ENCODE measurements at regions not wholly inside any gene's neighbourhood (a gene's known extent, or its start where the extent isn't known, plus 50 kb on each side); places are given as distances from the start of the nearest gene placed in this dataset.
"Not testable (repeated sequence)": the region's sequence is repeated elsewhere in the genome, so short reads cannot be mapped to it uniquely, and the experiment has no call there.

DNA sequence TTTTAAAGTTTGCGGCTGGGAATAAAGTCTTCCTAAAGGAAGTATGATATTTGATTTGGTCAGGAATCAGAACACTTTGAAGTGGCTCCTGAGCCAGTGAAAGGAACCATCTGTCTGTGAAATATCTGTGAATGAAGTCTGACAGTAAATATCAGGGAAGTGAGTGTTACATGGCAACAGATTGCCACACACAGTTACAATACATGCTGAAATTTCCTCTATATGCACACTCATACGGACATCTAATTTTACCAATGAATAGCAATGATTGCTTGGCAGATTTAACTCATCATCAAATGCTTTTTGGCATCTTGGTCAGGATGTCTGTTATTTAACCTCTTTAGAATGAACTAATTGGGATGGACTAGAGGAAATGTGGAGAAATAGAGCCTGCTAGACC, 1023.8 kb downstream of the FAT4 start:
- DNase-seq (ENCODE audit: low spot score) = no peak

DNA sequence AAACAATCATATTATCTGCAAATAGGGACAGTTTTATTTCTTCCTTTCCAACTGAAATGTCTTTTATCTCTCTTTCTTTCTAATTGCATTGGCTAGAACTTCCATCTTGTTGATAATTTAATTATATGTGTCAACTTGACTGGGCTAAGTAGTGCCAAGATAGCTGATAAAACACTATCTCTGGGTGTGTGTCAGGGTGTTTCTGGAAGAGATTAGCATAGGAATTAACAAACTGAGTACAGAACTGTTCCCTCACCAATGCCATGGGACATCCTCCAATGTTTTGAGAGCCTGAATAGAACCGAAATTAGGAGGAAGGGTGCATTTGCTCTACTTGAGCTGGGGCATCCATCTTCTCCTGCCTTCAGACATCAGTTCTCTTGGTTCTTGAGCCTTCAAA, 1027.2 kb downstream of the FAT4 start:
- no peak for DNase-seq (ENCODE audit: low spot score)

DNA sequence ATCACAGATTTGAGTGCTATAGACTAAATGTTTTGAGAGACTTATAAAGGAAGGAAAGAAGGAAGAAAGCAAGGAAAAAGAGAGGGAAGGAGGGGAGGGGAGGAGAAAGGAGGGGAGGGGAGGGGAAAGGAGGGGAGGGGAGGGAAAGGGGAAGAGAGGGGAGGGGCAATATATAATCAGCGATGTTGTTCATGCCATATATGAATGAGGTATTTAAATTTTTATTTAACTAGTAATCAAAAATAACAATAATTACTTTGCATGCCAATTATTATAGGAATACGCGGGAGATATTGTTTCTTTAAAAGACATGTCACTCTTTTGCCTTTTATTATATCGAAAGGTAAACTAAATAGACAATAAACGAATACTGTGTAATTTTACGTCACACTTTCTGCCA, 1029.7 kb downstream of the FAT4 start:
- no peak for DNase-seq (ENCODE audit: low spot score)

DNA sequence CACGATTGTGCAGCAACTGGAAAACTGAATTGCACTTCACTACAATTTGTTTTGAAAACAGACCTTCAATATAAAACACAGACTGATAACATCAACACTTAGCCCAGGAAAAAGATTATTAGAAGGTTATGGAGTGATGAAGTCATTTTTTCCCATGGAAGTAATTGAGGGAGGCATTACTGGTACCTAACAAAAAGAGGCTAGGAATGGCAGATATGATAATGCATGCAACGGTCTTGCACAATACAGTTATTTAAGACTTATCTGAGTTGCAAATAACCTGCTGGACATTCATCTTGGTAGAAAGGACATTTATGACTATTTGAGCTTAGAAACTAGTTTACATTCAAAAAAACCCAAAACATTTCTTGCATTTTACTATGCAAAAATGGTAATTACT, 1031.9 kb downstream of the FAT4 start:
- DNase-seq (ENCODE audit: low spot score) = no peak

DNA sequence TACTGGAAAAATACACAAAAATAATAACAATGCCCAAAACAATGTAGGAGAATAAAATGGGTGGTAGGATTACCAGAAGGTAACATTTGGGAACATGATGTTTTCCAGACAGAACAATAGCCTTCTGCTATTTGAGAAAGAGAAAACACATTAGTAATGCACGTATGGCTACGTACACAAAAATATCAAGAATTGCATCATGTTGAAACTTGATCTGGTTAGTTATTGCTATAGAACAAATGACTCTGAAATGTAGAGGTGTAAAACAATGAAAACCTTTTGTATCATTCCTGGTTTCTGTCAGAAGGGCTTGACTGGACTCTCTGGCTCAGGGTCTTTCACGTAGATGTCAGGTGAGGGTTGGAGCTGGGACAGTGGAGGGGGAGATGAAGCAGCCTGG, 1040.0 kb downstream of the FAT4 start:
- DNase-seq (ENCODE audit: low spot score) = no peak

DNA sequence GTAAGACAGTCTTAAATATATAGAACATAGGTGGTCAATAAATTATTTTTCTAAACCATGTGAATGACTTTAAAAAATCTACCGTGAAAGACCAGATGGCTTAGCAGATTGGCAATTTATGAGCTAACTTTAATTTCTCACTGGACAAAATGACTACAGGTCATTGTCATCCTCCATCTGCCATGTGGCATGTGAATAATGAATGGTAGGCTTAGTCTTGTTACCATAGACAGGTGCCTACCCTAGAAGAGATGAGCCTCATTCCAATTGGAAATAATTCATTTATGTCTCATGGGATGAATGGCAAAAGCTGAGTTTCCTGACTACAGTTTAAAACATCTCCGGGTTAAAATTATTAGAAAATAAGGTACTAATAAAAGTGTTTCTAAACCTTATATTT, 1043.3 kb downstream of the FAT4 start:
- no peak for DNase-seq (ENCODE audit: low spot score)

DNA sequence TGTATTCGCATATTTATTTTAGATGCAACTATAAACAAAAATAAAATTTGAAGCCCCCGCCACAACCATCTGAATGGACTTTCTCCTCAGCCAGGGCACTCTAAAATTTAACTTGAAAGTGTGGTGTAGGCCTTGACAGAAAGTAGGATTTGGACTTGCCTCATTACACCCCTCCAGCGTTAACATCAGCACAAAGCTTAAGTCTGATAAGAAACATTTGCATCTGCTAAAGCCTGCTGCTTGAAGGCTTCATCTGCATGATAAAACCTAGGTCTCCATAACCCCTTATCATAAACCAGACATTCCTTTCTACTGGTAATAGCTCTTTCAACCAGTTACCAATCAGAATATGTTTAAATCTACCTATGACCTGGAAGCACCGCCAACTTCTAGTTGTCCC, 1046.5 kb downstream of the FAT4 start:
- no peak for DNase-seq (ENCODE audit: low spot score)

DNA sequence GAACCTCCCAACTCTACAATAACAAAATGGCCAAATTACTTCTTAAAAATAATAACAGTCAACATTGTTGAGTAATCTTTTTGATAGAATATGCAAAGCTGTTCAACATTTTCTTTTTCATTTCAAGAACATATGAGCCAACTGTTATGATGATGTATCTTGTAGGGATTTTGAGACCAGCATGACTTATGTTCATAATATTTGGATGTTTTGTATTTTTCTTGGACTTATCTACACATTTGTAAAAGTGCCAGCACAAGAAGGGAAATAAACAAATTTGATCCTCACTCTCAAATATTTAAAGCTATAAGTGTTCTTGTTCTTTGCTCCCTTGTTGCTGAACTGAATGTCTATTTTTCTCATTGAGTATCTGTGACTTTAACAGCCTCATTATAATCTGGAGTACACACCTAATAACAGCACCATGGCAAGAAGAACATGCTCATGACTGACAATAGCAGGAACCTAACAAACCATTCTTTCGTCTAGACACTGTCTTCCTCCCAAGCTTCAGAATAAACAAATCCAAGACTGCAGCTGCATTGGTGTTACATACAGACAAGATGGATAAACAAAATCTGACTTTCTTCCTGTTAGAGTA, 1049.7 kb downstream of the FAT4 start:
- DNase-seq (ENCODE audit: low spot score) = no peak

DNA sequence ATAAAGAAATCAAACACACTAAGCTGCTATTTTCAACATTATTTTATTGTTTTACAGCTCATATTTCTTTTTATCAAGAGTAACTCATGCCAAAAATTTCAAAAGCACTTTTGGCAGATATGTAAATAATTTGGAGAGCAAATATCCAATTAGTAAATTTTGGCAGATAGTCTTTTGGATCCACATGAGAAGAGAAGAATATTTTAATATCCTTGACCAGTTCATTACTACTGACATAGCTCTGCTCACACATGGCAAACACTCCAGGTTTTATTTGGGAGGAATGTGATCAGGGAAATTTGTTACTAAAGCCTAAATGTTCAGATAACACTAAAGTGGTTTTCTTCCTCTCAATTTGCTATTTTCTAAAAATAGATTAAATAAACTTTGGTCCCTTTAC, 1054.3 kb downstream of the FAT4 start:
- DNase-seq (ENCODE audit: low spot score) = no peak

DNA sequence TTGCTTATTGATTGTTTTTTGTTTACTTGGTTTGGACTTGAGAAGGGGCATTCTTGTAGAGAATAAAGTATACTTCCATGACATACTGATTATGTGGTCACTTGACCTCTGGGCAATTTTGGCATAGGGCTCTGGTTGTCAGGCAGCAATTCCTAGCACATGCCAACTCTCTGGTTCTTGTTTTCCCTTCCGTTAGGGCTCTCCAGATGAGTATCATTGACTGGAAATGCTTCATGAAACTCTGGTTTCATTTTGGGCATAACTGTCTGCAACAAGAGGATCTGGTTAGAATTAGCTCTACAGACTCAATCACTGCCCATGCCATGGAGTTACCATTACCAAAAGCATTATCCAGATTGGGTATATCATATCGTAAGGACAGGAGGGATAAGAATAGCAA, 1057.9 kb downstream of the FAT4 start:
- DNase-seq (ENCODE audit: low spot score) = no peak

DNA sequence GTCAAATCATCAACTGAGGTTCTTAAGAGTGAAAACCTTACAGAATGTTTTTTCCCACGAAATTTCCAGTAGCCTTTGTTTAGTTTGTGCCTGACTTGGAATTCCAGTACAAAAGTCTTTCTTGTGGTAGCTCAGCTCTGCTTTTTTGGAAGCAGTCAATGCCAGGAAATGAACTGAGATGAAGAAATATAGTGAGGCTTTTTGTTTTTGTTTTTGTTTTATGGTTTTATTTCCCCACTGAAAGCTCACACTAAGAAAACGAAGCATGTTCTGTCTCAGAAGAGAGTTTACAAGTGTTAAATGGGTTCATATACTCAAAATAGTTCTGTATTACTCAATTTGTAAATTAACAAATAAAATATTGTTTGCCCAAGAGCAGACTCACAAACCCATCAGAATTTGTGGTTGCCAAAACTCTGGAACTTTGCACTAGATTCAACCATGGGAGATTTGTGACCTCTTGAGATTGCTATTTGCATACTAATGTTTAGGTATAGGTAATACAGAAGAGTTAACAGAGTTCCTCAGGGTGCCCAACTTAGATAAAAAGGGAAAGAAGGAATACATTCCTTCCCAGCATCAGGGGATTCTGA, 1060.8 kb downstream of the FAT4 start:
- no peak for DNase-seq (ENCODE audit: low spot score)

DNA sequence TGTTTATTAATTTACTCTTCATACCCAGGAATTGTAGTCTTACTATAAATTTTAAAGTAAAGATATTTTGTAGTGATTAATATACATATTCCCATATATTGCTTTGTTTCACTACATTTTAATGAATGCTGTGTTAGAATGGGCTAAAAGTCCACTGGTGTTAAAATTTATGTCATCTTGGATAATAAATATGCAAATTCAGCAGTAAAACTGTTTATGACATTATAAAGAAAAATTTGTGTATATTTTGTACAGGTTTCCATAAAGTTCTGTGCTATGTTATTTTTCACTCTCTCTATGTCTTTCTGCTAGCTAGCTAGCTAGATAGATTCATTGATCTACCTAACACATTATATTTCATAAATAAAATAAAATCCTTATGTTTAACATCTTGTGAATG, 1071.2 kb downstream of the FAT4 start:
- DNase-seq (ENCODE audit: low spot score) = no peak

DNA sequence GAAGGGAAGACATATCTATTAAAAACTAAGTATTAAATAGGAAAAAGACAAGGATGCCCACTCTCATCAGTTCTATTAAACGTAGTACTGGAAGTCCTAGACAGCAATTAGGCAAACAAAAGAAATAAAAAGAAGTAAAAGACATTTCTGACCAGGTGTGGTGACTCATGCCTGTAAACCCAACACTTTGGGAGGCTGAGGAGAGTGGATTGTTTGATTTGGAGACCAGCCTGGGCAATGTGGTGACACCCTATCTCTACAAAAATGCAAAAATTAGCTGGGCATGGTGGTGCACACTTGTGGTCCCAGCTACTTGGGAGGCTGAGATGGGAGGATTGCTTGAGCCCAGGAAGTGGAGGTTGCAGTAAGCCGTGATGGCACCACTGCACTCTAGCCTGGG, 1071.8 kb downstream of the FAT4 start:
- no peak for DNase-seq (ENCODE audit: low spot score)

DNA sequence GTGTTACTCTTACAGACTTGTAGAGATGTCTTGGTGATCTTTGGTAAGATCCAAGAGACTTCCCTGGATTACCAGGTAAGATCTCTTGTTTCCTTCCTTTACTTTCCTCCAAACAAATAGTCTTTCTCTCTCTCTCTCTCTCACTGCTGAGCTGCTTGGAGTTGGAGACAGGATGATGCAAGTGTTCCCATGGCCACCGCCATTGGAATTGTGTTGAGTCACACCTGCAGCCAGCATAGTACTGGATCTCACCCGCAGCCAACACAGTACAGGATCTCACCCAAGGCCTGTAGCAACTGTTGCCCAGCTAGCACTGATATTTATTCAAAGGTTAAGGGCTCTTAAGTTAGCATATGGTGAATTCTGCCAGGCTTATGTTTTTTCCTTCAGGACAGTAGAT, 1080.9 kb downstream of the FAT4 start:
- no peak for DNase-seq (ENCODE audit: low spot score)

DNA sequence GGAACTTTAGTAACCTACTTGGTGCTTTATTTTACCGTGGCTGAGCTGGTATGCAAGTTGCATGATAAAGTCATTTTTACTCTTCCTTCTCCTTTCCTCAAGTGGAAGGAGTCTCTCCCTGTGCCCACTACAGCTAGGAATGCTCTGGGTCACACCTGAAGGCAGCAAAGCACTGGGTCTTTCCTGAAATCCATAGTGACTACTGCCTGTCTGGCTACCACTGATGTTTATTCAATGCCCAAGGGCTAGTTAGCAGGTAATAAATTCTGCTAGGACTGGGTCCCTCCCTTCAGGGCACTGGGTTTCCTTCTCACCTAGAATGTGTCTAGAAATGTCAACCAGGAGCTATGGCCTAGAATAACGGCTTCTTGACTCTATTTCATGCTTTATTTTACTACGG, 1081.4 kb downstream of the FAT4 start:
- DNase-seq (ENCODE audit: low spot score) = no peak

DNA sequence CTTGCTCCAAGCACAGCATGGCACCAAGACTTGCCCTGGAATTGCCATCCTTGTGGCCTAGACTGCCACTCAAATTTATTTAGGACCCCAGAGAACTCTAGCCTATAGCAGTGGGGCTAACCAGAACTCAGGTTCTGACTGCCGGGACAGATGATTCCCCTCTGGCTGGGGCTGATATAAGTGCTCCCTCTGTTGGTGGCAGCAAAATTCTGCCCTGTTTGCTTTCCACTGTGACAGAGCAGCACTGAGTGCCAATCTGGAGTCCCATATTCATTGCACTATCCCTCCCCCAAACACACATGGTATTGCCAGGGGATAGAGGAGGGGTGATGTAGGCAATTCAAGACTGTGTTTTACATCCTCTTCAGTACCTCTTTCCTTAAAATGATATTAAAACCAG, 1081.9 kb downstream of the FAT4 start:
- no peak for DNase-seq (ENCODE audit: low spot score)

DNA sequence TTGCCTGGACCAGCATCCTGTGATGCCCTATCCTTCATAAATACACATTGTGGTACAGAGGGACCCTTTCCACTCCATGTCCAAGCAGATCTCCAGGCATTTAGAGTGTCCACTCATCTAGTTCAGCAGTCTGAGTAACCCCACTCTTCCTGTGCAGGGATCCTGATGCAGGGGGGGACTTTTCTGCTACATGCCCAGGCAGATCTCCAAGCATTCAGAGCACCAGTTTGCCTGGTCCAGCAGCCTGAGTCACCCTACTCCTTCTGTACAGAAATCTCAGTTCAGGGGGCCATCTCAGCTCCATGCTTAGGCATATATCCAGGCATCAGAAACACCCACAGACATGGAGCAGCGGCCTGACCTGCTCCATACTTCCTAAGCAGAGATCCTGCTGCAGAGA, 1089.8 kb downstream of the FAT4 start:
- DNase-seq (ENCODE audit: low spot score) = no peak

DNA sequence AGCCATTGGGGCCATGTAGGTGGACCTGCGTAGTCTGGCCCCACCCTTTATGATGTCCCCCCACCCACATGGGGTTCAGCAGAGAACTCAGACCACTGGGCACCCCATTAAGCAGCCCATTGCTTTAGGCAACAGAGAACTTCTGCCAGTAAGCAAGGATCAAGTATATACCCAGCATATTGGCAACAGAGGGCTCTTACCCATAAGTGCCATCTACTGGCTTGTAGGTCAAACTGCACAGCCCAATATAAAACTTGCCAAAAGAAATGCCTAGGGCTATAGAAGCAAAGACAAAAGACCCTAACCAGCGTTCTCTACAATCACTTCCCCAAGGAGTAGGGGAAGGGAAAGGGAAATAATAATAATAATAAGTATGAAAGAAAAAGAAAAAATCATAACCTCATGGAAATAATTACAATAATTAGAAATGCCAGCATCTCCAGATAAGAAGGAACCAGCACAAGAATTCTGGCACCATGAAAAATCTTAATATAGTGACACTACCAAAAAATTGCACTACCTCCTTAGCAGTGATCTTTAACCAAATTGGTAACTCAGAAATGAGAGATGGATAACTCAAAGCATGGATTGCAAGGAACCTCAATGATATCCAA, 1090.7 kb downstream of the FAT4 start:
- DNase-seq (ENCODE audit: low spot score) = no peak

DNA sequence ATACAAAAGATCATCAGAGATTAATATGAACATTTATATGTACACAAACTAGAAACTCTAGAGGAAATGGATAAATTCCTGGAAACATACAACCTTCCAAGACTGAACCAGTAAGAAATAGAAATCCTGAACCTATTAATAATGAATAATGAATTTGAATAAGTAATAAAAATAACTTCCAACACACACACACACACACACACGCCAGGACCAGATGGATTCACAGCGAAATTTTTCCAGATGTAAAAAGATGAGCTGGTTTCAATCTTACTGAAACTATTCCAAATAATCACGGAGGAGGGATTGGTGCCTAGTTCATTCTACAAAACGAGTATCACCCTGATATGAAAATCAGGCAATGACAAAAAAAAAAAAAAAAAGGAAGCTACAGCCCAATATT, 1095.0 kb downstream of the FAT4 start:
- DNase-seq (ENCODE audit: low spot score) = no peak

DNA sequence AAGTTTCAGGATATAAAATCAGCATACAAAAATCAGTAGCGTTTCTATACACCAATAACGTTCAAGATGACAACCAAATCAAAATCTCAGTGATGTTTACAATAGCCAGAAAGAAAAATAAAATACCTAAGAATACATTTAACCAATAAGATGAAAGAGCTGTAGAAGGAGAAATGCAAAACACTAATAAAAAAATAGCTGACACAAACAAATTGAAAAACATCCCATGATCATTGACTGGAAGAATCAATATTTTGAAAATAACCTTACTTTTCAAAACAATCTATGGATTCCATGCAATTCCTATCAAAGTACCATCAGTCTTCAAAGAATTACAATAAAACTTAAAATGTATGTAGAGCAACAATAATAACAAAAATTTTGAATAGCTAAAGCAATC, 1096.3 kb downstream of the FAT4 start:
- DNase-seq (ENCODE audit: low spot score) = no peak

DNA sequence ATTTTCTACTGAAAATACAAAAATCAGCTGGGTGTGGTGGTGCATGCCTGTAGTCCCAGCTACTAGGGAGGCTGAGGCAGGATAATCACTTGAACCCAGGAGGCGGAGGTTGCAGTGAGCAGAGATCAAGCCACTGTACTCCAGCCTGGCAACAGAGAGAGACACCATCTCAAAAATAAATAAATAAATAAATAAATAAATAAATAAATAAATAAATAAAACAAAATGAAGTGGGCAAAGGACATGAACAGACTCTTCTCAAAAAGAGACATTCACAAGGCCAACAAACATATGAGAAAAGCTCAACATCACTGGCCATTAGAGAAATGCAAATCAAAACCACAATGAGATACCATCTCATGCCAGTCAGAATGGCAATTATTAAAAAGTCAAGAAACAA, 1097.6 kb downstream of the FAT4 start:
- DNase-seq (ENCODE audit: low spot score) = not testable (repeated sequence)

DNA sequence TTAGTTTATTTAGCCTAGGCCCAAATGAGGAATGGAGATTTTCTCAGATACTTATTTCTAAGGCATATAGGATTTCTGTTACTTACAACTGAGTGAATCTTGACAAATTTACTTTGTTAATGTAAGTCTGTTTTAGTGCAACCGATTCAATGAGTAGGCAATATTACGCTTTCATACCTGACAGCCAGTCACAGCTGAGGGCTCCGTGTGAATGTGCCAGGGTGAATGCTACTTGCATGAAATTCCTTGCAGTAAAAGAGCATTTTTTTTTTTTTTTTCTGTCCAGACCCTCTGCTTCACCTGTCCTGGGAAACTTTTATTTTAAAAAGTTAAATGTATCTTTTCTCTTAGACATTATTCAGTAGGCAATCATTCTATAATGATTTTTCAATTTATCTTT, 1100.0 kb downstream of the FAT4 start:
- DNase-seq (ENCODE audit: low spot score) = no peak

DNA sequence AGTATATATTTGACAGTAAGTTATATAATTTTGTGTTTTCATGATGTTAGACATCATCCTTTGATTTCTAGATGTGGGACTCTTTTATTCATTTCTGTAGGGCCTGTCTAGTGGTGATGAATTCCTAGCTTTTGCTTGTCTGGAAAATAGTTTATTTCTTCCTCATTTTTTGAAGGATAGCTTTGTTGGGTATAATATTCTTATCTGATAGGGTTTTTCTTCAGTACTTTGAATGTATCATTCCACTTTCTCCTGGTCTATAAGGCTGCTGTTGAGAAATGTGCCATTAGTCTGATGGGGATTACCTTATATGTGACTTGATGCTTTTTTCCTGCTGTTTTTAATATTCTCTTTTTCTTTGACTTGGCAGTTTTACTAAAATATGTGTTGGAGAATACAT, 1104.5 kb downstream of the FAT4 start:
- DNase-seq (ENCODE audit: low spot score) = no peak

DNA sequence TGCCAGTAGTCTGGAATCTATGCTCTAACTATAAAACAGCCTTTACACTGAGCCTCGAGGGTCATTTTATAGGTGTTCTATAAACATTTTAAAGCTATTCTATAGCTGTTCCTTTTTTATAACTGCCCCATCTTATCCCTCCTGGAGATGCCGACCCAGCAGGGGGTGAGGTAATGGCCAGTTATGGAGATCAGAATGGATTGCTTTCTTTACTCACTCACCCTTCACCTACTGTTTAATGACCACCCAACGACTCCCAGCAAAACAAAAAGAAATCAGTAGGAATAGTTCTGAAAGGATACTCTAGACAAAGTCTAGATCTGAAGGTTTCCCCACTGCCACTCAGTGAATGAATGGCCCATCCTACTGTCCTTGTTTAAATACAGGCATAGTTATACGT, 1113.1 kb downstream of the FAT4 start:
- DNase-seq (ENCODE audit: low spot score) = no peak
